OCI-LY7 (cell line): ENCODE measurements at regions not wholly inside any gene's neighbourhood (a gene's known extent, or its start where the extent isn't known, plus 50 kb on each side); places are given as distances from the start of the nearest gene placed in this dataset. TPM values are rescaled to one million over a fixed set of nuclear protein-coding genes. Genes with fewer than 3 reads are reported as not detected.

Experiments
- BruUV-seq: library from RNA; stranded (reverse); fragments of 400-500 nt; replicated peaks from 2 replicates; lab custom pipeline; 2021; lab: Mats Ljungman, UMichigan
- CTCF ChIA-PET: fragments of 300-600 bp; sonication (Branson Sonifier 250); formaldehyde crosslinking; loops from one replicate; lab custom pipeline; 2022; ENCODE audit warnings: antibody characterized with exemption; ENCODE audit not compliant: unreplicated experiment; lab: Charles Lee
- POLR2A ChIA-PET: fragments of 300-600 bp; sonication (Branson Sonifier 250); formaldehyde crosslinking; loops from one replicate; lab custom pipeline; 2022; ENCODE audit warnings: antibody characterized with exemption; lab: Charles Lee
- DNase-seq: peaks from one replicate; pipeline ENCODE4 v3.0.0-alpha.2; 2015; ENCODE audit warnings: low spot score
- H2AFZ ChIP-seq: fragments of 200-600 bp; sonication (generic), shearing (Covaris generic); 2 replicates; pipeline ENCODE4 v1.6.1; 2014; ENCODE audit warnings: mild to moderate bottlenecking, antibody characterized with exemption, low read length, moderate library complexity
- H3K27ac ChIP-seq: fragments of 200-600 bp; sonication (generic); 2 replicates; pipeline ENCODE4 v1.5.1; 2014; ENCODE audit warnings: mixed run types, low read depth, mild to moderate bottlenecking, moderate library complexity, low read length, inconsistent platforms; ENCODE audit not compliant: poor library complexity, severe bottlenecking
- H3K36me3 ChIP-seq: fragments of 200-600 bp; sonication (generic); 2 replicates; pipeline ENCODE4 v1.6.1; 2014; ENCODE audit warnings: mild to moderate bottlenecking, antibody characterized with exemption, low read length, moderate library complexity, mixed read lengths; ENCODE audit not compliant: insufficient read depth
- H3K4me1 ChIP-seq: fragments of 200-600 bp; sonication (generic); 2 replicates; pipeline ENCODE4 v1.5.1; 2014; ENCODE audit warnings: mild to moderate bottlenecking, low read length; ENCODE audit not compliant: insufficient read depth, poor library complexity, severe bottlenecking
- H3K4me2 ChIP-seq: fragments of 200-600 bp; sonication (generic); 2 replicates; pipeline ENCODE4 v1.6.1; 2014; ENCODE audit warnings: mild to moderate bottlenecking, low read length
- H3K4me3 ChIP-seq: fragments of 200-600 bp; sonication (generic); 2 replicates; pipeline ENCODE4 v1.5.1; 2014; ENCODE audit warnings: mild to moderate bottlenecking, low read depth, low read length; ENCODE audit not compliant: poor library complexity, severe bottlenecking
- H3K79me2 ChIP-seq: fragments of 200-600 bp; sonication (generic); 2 replicates; pipeline ENCODE4 v1.6.1; 2016; ENCODE audit warnings: low read depth, mild to moderate bottlenecking, low read length, moderate library complexity, mixed read lengths; ENCODE audit not compliant: insufficient read depth
- H3K9me2 ChIP-seq: fragments of 200-600 bp; sonication (generic); 2 replicates; pipeline ENCODE4 v1.6.1; 2016; ENCODE audit warnings: mild to moderate bottlenecking, low read length, mixed read lengths; ENCODE audit not compliant: insufficient read depth
- H3K9me3 ChIP-seq: fragments of 200-600 bp; sonication (generic); 2 replicates; pipeline ENCODE4 v1.6.1; 2014; ENCODE audit warnings: mild to moderate bottlenecking, mixed run types, low read length, mixed read lengths
- H4K20me1 ChIP-seq: fragments of 200-600 bp; sonication (generic); 2 replicates; pipeline ENCODE4 v1.6.1; 2014; ENCODE audit warnings: mild to moderate bottlenecking, antibody characterized with exemption, low read length, moderate library complexity, mixed read lengths; ENCODE audit not compliant: insufficient read depth
- CTCF ChIP-seq: fragments of 200-600 bp; sonication (generic); conservative IDR thresholded peaks from 2 replicates; pipeline ENCODE4 v1.5.1; 2014; ENCODE audit warnings: mild to moderate bottlenecking, antibody characterized with exemption, low read length, moderate library complexity, mixed read lengths
- EZH2phosphoT487 ChIP-seq: fragments of 200-600 bp; sonication (generic); IDR thresholded peaks from 2 replicates; pipeline ENCODE4 v1.6.1; 2018; ENCODE audit warnings: low read depth, borderline replicate concordance, mild to moderate bottlenecking, mixed run types, antibody characterized with exemption, low read length, moderate library complexity, mixed read lengths
- intact Hi-C: fragments of 100-400 bp; cut with micrococcal nuclease; formaldehyde crosslinking; loops from one replicate; pipeline ENCODE4 v1.10.0; 2022; ENCODE audit not compliant: unreplicated experiment
- small RNA-seq: library from RNA; depleted of rRNA; stranded (forward); fragments of <200 nt; gene quantifications from one replicate; pipeline ENCODE3, GENCODE V24; 2014

- H3K4me1 ChIP-seq, result no peaks in the 10 kb centered on the region
- POLR2A ChIA-PET, result no interaction called here
- H4K20me1 ChIP-seq, result no peaks in the 10 kb centered on the region
- no peak overlapping the region for H2AFZ ChIP-seq
- H3K9me3 ChIP-seq, result no peaks in the 10 kb centered on the region
- no peaks in the 10 kb centered on the region for H3K9me2 ChIP-seq
- no peak overlapping the region for H3K27ac ChIP-seq
- no TSS peak for BruUV-seq
- no peak for DNase-seq
- CTCF ChIA-PET, result no interaction called here
- no peaks in the 10 kb centered on the region for H3K79me2 ChIP-seq
- TF ChIP-seq EZH2phosphoT487 (no peak), CTCF (no peak)
- no peaks in the 10 kb centered on the region for H3K36me3 ChIP-seq
- H3K4me3 ChIP-seq, result no peak overlapping the region
- intact Hi-C loops, result no loop called here
- H3K4me2 ChIP-seq, result no peak overlapping the region
These were observed 97.2 kb upstream of the ISL1 start for GRCh38 chr5:51286046-51286445.

DNA sequence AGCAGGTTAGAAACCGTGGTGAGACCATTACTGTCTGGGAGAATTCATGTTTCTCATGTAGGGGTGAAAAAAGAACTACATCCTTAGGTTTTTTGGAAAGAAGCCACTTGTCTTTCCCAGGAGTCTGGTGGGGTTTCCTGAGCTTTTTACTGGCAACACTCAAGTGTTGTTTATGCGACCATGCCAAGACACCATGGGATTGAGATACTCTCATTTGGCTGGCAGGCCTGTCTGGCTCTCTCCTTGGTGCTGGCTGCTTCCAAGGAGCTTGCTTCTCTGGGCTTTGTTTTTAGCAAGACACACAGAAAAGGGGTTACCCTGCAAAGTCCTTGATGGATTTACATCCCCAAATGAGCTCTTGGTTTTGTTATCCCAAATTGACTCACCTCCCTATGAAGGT, 80.9 kb upstream of the ISL1 start:
- Histone ChIP-seq H3K9me3 (no peaks in the 10 kb centered on the region), H3K4me3 (no peak overlapping the region), H4K20me1 (no peaks in the 10 kb centered on the region), H3K79me2 (no peaks in the 10 kb centered on the region), H3K4me1 (no peaks in the 10 kb centered on the region), H2AFZ (no peak overlapping the region), H3K27ac (no peak overlapping the region), H3K9me2 (no peaks in the 10 kb centered on the region), H3K4me2 (no peak overlapping the region), H3K36me3 (no peaks in the 10 kb centered on the region)
- intact Hi-C loops, result no loop called here
- BruUV-seq, result no TSS peak
- ChIA-PET CTCF (no interaction called here), POLR2A (interaction anchor here (0.6 to 1.3 kb wide), 2 partner anchors 35 to 245 kb away, joined by 3 to 4 read pairs; no protein-coding TSS in a partner anchor)
- no peak for DNase-seq
- no peak for TF ChIP-seq CTCF
- no peak for TF ChIP-seq EZH2phosphoT487

DNA sequence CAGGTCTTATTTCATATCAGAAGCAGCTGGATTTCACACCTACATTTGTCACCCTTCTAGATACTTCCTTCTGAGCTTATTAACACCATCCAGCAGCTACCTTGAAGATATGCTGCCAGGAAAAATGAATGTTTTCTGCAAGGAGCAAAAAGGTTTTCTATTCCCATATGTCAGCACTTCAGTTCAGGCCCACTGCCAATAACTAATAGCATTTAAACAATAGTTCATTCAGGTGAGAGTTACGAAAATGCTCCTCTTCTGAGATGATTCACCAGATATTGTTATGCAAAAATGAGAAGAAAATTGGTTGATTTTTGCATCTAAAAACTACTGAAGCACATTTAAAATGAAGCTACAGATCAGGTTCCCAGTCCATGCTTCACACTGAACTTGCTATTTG, 56.4 kb upstream of the ISL1 start:
- no peaks in the 10 kb centered on the region for H4K20me1 ChIP-seq
- H2AFZ ChIP-seq, result no peak overlapping the region
- no peak for TF ChIP-seq CTCF
- no peak for TF ChIP-seq EZH2phosphoT487
- no TSS peak for BruUV-seq
- no peaks in the 10 kb centered on the region for H3K9me2 ChIP-seq
- H3K4me3 ChIP-seq, result no peak overlapping the region
- intact Hi-C loops, result no loop called here
- ChIA-PET POLR2A (interaction anchor here (0.6 kb wide), 1 partner anchor 819 kb away, joined by 3 read pairs; no protein-coding TSS in a partner anchor), CTCF (no interaction called here)
- H3K36me3 ChIP-seq, result no peaks in the 10 kb centered on the region
- no peaks in the 10 kb centered on the region for H3K4me1 ChIP-seq
- DNase-seq, result no peak
- H3K4me2 ChIP-seq, result no peak overlapping the region
- no peak overlapping the region for H3K27ac ChIP-seq
- H3K79me2 ChIP-seq, result no peaks in the 10 kb centered on the region
- H3K9me3 ChIP-seq, result no peaks in the 10 kb centered on the region

Small RNAs in the stretch of these regions (small RNA-seq; reads per million reads assigned to genes)
- gene AC022441.3 (not detected), gene RNU6-1296P (not detected), gene RNU6-480P (not detected)
